ENCODE measurements at regions not wholly inside any gene's neighbourhood (a gene's known extent, or its start where the extent isn't known, plus 50 kb on each side); places are given as distances from the start of the nearest gene placed in this dataset.

DNA sequence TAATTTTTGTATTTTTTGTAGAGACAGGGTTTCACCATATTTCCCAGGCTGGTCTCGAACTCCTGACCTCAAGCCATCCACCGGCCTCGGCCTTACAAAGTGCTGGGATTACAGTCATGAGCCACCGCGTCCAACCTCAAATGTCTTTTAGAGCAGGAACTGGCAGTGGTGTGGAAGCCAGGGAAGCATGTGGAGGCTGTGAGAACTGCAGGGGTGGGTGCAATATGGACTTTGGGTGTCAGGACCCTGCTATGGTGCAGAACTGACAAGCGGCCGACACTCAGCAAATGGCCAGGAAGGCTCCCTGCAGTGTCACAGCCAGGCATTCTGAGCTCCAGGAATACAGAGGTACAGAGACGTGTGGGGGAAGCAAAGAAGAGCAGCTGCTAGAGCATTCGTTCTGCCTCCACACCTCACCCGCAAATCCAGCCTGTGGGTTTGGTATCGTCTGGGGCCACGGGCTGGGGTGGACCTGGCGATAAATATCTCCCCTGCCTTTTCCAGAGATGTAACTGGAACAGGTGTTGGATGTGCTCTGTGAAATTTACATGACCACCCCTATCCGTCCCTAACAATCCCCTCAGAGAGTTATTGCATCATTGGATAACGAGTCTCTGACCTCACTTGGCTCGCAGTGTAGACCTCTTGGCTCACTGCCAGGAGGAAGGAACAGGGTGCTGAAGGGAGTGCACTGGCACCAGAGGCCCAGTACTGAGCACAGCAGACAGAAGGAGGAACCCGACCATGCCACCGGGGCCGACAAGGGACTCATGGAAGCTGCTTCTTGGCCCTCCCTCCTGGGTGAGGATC is 624.7 kb upstream of the B3GAT1 start:
- TF ChIP-seq, protein P1, sequence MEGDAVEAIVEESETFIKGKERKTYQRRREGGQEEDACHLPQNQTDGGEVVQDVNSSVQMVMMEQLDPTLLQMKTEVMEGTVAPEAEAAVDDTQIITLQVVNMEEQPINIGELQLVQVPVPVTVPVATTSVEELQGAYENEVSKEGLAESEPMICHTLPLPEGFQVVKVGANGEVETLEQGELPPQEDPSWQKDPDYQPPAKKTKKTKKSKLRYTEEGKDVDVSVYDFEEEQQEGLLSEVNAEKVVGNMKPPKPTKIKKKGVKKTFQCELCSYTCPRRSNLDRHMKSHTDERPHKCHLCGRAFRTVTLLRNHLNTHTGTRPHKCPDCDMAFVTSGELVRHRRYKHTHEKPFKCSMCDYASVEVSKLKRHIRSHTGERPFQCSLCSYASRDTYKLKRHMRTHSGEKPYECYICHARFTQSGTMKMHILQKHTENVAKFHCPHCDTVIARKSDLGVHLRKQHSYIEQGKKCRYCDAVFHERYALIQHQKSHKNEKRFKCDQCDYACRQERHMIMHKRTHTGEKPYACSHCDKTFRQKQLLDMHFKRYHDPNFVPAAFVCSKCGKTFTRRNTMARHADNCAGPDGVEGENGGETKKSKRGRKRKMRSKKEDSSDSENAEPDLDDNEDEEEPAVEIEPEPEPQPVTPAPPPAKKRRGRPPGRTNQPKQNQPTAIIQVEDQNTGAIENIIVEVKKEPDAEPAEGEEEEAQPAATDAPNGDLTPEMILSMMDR (IDR thresholded peaks at IDR 0.05; ENCODE audit: control extremely low read depth, extremely low read depth, low read depth, missing control alignments) = no peak
- CTCF ChIA-PET = no interaction called here
- DNase-seq (ENCODE audit: extremely low spot score) = no peak
- POLR2A ChIA-PET = no interaction called here

DNA sequence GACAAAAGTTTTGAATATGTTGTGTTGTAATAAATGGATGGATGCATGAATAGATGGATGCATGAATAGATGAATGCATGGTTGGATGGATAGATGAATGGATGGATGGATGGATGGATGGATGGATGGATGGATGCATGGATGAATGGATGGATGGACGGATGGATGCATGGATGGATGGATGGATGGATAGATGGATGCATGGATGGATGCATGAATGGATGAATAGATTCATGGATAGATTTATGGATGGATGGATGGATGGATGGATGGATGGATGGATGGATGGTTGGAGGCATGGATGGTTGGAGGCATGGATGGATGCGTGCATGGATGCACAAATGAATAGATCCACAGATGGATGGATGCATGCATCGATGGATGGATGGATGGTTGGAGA is 623.2 kb upstream of the B3GAT1 start:
- no peak for DNase-seq (ENCODE audit: extremely low spot score)
- TF ChIP-seq, protein P1 (IDR thresholded peaks at IDR 0.05; ENCODE audit: control extremely low read depth, extremely low read depth, low read depth, missing control alignments) = no peak
- ChIA-PET POLR2A (no interaction called here), CTCF (no interaction called here)

DNA sequence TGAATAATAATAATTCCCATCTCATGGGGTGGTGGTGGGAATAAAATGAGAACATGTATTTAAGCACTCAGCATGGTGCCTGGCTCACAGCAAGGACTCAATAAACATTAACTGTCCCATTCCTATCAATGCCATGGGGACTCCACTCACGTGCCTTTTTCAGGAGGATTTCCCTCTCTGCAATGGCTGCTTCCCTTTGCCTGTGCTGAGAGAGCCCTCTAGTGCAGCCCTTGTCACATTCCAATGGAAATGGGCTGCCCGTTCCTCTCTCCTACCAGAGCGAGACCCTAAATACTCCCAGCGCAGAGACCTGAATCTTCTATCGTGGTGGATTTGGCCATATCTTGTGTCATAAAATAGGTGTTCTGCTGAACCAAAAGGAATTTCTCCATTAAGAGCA is 621.5 kb upstream of the B3GAT1 start:
- CTCF ChIA-PET = no interaction called here
- TF ChIP-seq, protein P1 (IDR thresholded peaks at IDR 0.05; ENCODE audit: control extremely low read depth, extremely low read depth, low read depth, missing control alignments) = no peak
- POLR2A ChIA-PET = no interaction called here
- no peak for DNase-seq (ENCODE audit: extremely low spot score)

DNA sequence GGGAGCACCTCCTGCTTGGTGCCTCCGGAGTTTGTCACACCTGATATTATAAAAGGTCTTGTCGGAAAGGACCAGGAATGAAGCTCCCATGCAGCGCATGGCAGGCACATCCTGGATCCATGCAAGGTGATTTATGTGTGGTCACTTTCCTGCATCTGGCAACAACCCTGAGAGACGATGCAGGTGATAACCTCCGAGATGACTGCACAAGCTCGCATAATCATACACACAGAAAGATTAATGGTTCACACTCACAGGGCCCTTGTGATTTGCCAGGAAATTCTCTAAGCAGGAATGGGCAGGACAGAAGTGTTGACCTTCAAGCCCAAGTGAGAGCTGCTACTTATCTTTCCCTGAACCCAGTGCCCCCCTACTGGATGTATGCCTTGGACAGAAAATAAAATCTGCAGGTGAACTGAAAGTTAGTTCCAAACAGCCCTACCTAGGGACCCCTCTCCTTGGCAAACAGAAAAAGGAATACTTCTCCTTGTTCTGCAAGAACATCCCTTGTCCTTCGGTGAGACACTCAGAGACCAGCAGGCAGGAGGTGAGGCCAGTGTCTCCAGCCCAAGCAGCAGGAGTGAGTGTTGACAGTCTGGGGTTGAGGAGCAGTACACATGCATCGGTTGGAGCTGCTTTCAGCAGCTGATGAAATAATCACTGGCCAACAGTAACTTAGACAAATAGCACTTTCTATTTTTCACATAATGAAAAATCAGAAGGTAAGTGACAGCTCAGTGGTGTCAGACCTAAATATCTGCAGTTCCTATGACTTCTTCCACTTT is 619.4 kb upstream of the B3GAT1 start:
- POLR2A ChIA-PET = no interaction called here
- DNase-seq (ENCODE audit: extremely low spot score) = no peak
- CTCF ChIA-PET = no interaction called here
- TF ChIP-seq, protein P1 (IDR thresholded peaks at IDR 0.05; ENCODE audit: control extremely low read depth, extremely low read depth, low read depth, missing control alignments) = no peak

DNA sequence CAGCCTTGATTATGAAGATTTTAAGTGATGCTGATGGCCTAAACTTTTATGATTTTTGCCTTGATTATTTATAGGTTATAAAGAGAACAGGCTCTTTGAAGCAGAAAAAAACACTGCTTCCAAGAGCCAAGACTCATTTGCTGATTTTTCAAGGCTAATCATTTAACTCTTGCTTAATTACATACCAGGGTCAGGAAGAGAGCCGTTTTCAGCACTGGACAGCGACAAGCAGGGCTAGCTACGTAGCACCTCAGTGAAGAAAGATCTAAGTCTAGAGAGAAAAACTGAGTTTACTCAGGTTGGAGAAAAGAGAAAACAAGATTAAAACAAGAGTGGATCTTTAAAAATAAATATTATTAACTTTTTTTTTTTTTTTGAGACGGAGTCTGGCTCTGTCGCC is 615.4 kb upstream of the B3GAT1 start:
- POLR2A ChIA-PET = no interaction called here
- TF ChIP-seq, protein P1 (IDR thresholded peaks at IDR 0.05; ENCODE audit: control extremely low read depth, extremely low read depth, low read depth, missing control alignments) = no peak
- CTCF ChIA-PET = interaction anchor here (1.1 to 1.6 kb wide), 2 partner anchors 18 to 159 kb away, joined by 3 read pairs; no protein-coding TSS in a partner anchor
- DNase-seq (ENCODE audit: extremely low spot score) = peak; percentile 29

DNA sequence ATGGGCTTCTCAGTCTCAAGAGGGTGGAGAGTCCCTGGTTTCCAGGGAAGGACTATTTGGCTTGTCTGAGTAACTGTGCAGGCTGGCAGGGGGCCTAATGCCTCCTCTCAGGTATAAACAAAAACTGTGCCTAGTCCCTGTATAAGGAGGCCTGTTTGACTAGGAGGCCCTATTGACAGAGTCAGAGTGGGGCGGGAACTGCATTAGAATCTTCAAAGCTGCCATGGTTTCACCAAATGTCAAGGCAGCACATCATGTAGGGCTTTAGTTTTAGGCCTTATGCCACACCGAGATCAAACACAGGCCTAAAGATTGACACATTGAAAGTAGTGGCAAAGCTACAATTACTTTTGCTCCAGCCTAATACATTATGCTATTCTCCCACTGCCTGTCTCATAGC is 611.5 kb upstream of the B3GAT1 start:
- POLR2A ChIA-PET = no interaction called here
- no peak for DNase-seq (ENCODE audit: extremely low spot score)
- TF ChIP-seq, protein P1 (IDR thresholded peaks at IDR 0.05; ENCODE audit: control extremely low read depth, extremely low read depth, low read depth, missing control alignments) = no peak
- CTCF ChIA-PET = no interaction called here

All from GM10248 (cell line).